IPS-15b (cell line): ENCODE measurements at regions not wholly inside any gene's neighbourhood (a gene's known extent, or its start where the extent isn't known, plus 50 kb on each side); places are given as distances from the start of the nearest gene placed in this dataset.

Experiments
- H3K27me3 ChIP-seq: one replicate; pipeline ENCODE4 v1.6.1; 2013; ENCODE audit warnings: low read length; ENCODE audit not compliant: control insufficient read depth, insufficient read depth
- H3K36me3 ChIP-seq: one replicate; pipeline ENCODE4 v1.6.1; 2013; ENCODE audit warnings: low read length; ENCODE audit not compliant: control insufficient read depth, insufficient read depth
- H3K4me1 ChIP-seq: one replicate; pipeline ENCODE4 v1.6.1; 2013; ENCODE audit warnings: mild to moderate bottlenecking, low read length; ENCODE audit not compliant: control insufficient read depth, insufficient read depth
- H3K4me3 ChIP-seq: one replicate; pipeline ENCODE4 v1.5.1; 2013; ENCODE audit warnings: low read depth, low read length
- H3K9ac ChIP-seq: one replicate; pipeline ENCODE4 v1.6.1; 2013; ENCODE audit warnings: low read depth, mild to moderate bottlenecking, low read length
- H3K9me3 ChIP-seq: one replicate; pipeline ENCODE4 v1.6.1; 2013; ENCODE audit warnings: mild to moderate bottlenecking, low read length; ENCODE audit not compliant: control insufficient read depth, insufficient read depth

DNA sequence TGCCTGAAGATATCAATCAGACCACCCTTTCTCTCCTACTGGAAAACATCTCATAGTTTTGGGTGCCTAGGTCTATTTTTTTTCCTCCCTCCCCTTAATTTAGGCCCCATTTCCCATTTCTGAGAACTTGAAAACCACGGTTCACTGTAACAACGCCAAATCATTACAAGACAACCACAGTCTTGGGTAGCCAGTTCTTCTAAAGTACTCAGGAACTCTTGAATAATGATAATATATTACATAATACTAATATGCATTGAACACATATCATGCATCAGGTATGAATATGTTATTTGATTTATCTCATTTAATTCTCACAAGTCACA, 185.1 kb upstream of the ADO start:
- Histone ChIP-seq H3K27me3 (no peaks in the 10 kb centered on the region), H3K4me1 (no peaks in the 10 kb centered on the region), H3K9ac (no peak overlapping the region), H3K36me3 (no peaks in the 10 kb centered on the region), H3K9me3 (no peaks in the 10 kb centered on the region), H3K4me3 (no peak overlapping the region)

DNA sequence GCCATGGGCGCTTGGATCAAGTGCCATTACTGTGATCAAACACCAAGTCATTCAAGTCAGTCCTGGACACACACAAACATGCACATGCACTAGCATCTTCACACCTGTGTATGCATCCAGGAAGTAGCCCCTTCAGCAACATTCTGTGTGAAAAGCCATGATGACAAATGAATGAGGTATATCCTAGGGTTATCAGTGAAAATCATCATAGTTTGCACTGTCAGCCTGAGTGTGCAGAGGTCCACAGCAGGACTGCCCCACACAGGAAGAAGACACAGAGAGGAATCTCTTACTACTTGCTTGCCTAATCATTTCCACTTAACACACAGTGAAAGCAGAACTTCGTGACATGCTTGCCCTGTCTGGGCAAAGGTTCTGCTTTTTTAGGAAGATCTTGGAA, 184.0 kb upstream of the ADO start:
- no peak overlapping the region for H3K9ac ChIP-seq
- H3K4me1 ChIP-seq: peaks cover 2% of the 10 kb centered on the region
- H3K27me3 ChIP-seq: no peaks in the 10 kb centered on the region
- H3K36me3 ChIP-seq: no peaks in the 10 kb centered on the region
- no peak overlapping the region for H3K4me3 ChIP-seq
- H3K9me3 ChIP-seq: no peaks in the 10 kb centered on the region

DNA sequence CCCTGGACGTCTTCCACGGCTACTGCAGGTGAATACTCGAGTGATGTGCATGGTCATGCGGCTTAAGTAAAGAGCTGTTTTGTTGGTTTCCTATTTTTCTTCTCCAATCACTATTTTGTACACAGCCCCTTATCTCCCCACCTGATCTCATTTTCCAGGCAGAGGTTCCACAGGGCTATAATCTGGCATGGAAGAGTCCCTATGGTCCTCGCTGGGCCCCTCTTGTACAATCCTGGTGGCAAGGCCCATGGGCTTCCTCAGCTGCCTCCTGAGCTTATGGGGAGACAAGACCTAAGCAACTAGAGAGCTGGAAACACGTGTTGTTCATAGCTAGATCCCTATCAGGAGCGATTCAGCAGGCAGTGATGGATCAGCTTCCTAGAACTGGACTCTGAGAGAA, 181.3 kb upstream of the ADO start:
- Histone ChIP-seq H3K9me3 (no peaks in the 10 kb centered on the region), H3K9ac (no peak overlapping the region), H3K4me1 (peaks cover 27% of the 10 kb centered on the region), H3K36me3 (no peaks in the 10 kb centered on the region), H3K27me3 (no peaks in the 10 kb centered on the region), H3K4me3 (no peak overlapping the region)

DNA sequence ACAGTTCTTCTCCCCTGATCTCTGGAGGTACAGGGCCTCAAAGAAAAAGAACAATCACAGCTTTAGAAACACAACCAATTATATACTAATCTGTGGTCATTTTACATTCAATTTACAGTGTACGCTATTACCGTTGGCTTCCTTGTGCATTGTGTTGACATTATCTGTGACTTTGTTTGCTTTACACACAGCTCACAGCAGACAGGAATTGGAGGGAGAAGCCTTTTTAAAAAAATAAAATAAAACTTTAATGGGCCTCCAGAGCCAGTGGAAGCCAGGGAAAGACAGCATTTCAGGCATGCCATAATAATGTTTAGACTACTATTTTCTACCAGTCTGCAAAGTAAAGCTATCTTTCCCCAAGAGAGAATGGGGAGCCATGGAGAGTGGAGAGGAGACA, 179.0 kb upstream of the ADO start:
- Histone ChIP-seq H3K4me3 (peak overlapping the region; percentile 8), H3K36me3 (no peaks in the 10 kb centered on the region), H3K27me3 (no peaks in the 10 kb centered on the region), H3K9me3 (no peaks in the 10 kb centered on the region), H3K4me1 (peaks cover 28% of the 10 kb centered on the region), H3K9ac (no peak overlapping the region)

DNA sequence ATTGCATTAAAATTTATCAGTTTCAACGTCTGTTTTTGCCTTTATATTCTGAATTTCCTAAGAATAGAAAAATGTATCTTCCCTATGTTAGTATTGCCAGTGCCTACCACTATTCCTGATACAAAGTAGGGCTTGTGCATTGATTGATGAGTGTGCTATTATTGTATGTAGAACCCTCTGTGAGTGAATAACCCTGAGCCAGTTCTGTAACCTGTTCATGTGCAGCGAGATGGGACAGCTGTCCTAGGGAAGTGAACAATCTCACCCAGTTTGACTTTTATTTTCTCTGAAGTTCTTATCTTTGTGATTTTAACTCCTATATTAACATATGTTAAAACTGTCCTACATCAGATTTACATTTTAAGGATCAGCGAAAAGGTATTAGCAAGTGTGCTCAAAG, 178.4 kb upstream of the ADO start:
- Histone ChIP-seq H3K27me3 (no peaks in the 10 kb centered on the region), H3K36me3 (no peaks in the 10 kb centered on the region), H3K4me1 (peaks cover 28% of the 10 kb centered on the region), H3K4me3 (peak overlapping the region; percentile 8), H3K9me3 (no peaks in the 10 kb centered on the region), H3K9ac (no peak overlapping the region)

DNA sequence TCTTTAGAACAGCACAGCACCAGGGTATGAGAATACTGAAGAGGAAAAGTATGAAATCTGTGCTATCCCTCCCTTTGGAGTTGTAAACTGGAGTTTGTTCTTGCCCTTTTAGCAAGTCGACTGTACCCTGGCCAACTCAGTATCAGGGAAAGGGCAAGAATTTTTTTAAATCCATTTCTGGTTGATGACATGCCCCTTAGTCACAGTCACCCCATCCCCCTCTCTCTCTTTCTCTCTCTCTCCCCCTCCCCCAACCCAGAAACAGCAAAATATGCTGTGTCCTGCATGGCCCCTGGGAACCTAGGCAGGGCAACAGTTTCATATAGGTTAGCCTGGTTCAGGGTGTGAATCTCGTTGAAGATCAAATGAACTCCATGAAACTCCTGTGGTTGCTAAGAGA, 177.7 kb upstream of the ADO start:
- H3K4me3 ChIP-seq: no peak overlapping the region
- peaks cover 28% of the 10 kb centered on the region for H3K4me1 ChIP-seq
- no peaks in the 10 kb centered on the region for H3K27me3 ChIP-seq
- H3K9ac ChIP-seq: no peak overlapping the region
- no peaks in the 10 kb centered on the region for H3K9me3 ChIP-seq
- H3K36me3 ChIP-seq: no peaks in the 10 kb centered on the region

DNA sequence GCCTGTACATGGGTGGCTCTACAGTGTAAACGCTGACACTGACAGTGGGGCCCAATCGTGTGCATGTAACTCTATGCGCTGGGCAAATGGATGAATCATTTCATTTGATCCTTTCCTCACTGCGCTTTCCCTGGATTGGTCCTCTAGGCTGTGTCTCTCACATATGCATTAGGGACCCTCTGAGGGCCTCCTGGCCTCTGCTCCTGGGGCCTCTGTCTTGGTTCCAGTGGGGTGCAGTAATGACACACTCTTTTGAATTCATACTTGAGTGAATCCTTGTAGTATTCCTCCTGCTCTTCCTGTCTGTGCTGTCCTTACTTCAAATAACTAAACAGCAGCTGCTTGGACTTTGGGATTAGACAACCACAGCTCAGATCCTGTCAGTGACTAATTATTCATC, 176.5 kb upstream of the ADO start:
- Histone ChIP-seq H3K4me3 (no peak overlapping the region), H3K27me3 (no peaks in the 10 kb centered on the region), H3K4me1 (peaks cover 28% of the 10 kb centered on the region), H3K36me3 (no peaks in the 10 kb centered on the region), H3K9ac (no peak overlapping the region), H3K9me3 (no peaks in the 10 kb centered on the region)

DNA sequence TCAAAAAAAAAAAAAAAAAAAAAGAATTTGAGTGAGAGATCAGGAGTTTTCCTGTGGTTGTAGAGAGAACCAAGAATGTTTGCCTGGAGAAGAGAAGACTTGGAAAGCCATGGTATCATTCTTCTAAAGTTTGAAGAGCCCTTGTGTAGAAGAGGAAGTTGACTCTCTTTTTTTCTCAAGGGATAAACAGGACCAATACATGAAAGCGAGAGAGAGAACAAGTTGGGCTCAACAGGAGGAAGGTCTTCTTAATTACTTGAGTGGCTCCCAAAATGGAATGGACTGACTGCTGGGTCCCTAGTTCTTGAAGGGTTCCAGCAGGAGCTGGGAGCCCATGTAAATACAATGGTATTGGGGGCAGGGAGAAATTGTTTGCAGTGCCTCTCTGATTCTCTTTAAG, 173.3 kb upstream of the ADO start:
- H3K36me3 ChIP-seq: no peaks in the 10 kb centered on the region
- H3K27me3 ChIP-seq: no peaks in the 10 kb centered on the region
- H3K9me3 ChIP-seq: no peaks in the 10 kb centered on the region
- peaks cover 19% of the 10 kb centered on the region for H3K4me1 ChIP-seq
- no peak overlapping the region for H3K4me3 ChIP-seq
- no peak overlapping the region for H3K9ac ChIP-seq

DNA sequence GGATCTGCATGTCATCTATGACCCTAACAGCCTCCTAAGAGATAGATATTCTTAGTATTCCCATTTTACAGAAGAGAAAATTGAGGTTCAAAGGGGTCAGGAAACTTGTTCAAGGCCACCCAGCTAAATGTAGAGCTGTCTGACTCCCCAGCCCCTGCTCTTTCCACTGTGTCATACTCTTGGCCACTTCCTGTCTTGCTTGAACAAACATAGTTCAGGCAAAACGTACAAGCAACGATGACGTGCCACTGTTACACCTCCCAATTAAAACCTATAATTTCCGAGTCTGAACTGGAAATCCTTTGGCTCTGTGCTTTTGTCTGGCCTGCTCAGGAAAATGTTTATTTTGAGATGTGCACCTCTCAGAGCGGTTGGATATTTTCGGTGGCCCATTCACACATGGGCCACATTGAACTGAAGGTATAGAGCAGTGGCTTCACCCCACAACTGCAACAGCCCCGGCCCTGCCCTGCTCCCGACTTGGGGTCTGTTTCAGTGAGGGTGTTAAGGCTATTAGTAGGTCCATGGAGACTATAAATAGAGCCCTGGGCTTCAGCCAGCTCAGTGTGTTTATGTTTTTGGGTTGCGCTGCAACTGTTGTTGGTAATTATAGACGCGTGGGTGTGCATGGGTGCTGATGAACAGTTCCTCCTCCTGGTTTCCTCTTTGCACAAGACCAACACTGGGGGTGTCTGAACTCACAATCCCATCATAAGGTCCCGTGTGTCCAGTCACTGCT, 172.3 kb upstream of the ADO start:
- Histone ChIP-seq H3K36me3 (no peaks in the 10 kb centered on the region), H3K9me3 (no peaks in the 10 kb centered on the region), H3K4me3 (no peak overlapping the region), H3K27me3 (no peaks in the 10 kb centered on the region), H3K4me1 (peaks cover 9% of the 10 kb centered on the region), H3K9ac (no peak overlapping the region)

DNA sequence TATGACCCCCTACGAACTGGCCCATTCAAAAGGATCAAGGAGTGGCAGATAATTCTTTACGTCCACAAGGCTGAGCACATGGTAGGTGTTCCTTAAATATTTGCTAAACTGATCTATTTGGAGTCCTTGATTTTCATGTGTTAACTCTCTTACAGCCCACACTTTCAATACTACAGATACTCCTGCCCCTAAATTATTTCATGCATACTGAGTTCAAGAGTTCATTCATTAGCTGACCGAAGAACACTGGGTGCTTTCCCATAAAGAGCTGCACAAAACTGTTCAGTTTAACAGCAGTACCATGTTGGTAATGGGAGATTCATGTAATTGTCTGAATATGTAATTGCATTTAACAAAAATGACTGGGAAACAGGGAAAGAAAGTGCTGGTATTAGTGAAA, 170.5 kb upstream of the ADO start:
- Histone ChIP-seq H3K27me3 (no peaks in the 10 kb centered on the region), H3K4me3 (no peak overlapping the region), H3K9me3 (no peaks in the 10 kb centered on the region), H3K9ac (no peak overlapping the region), H3K4me1 (no peaks in the 10 kb centered on the region), H3K36me3 (no peaks in the 10 kb centered on the region)

DNA sequence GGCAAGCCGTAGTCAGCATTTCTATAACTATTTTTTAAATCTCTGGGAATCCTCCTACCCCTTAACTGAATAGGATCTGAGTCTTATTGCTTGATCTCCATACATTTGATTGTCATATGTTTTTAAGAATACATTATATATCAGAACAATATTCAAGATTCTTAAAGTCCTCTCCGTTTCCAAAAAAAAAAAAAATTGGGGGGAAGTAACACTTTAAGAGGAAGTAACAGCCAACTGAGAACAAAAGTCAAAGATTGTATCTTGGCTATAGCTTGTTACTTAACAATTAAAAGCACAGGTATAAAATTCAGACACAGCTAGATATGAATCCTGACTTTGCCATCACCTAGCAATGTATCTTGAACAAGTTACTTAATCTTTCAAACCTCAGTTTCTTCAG, 169.9 kb upstream of the ADO start:
- Histone ChIP-seq H3K4me1 (no peaks in the 10 kb centered on the region), H3K36me3 (no peaks in the 10 kb centered on the region), H3K4me3 (no peak overlapping the region), H3K27me3 (no peaks in the 10 kb centered on the region), H3K9me3 (no peaks in the 10 kb centered on the region), H3K9ac (no peak overlapping the region)

DNA sequence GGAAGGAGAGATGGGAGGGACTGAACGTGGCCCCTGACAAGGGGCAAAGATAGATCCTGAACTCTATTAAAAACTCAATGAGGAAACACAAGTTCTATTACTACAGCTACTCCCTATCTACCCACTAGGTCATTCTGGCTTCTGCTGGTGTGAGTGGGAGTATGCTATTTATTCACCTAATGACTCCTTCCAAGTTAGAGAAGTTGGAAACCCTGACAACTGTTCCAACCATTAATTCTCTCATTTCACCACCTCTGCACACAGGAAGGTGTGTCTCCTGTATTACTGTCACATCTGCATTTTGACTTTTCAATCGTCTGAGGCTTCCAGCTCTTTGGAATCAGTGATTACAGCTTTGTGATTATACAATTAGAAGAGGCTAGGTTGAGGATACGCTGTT, 169.4 kb upstream of the ADO start:
- no peaks in the 10 kb centered on the region for H3K36me3 ChIP-seq
- no peaks in the 10 kb centered on the region for H3K4me1 ChIP-seq
- H3K4me3 ChIP-seq: no peak overlapping the region
- H3K9ac ChIP-seq: no peak overlapping the region
- no peaks in the 10 kb centered on the region for H3K27me3 ChIP-seq
- H3K9me3 ChIP-seq: no peaks in the 10 kb centered on the region
